Hepatocyte (in vitro differentiated cells): ENCODE measurements at regions not wholly inside any gene's neighbourhood (a gene's known extent, or its start where the extent isn't known, plus 50 kb on each side); places are given as distances from the start of the nearest gene placed in this dataset.

Experiments
- EZH2phosphoT487 ChIP-seq: fragments of 200-600 bp; sonication (generic); IDR thresholded peaks from one replicate; pipeline ENCODE4 v1.6.1; 2018; ENCODE audit warnings: antibody characterized with exemption, mild to moderate bottlenecking, low read depth, moderate library complexity; ENCODE audit not compliant: unreplicated experiment, severe bottlenecking
- TF ChIP-seq, protein P1 (sequence below): fragments of 200-600 bp; sonication (generic); IDR thresholded peaks from 2 replicates; pipeline ENCODE4 v1.5.1; 2016; ENCODE audit warnings: antibody characterized with exemption, mild to moderate bottlenecking; ENCODE audit not compliant: poor library complexity

DNA sequence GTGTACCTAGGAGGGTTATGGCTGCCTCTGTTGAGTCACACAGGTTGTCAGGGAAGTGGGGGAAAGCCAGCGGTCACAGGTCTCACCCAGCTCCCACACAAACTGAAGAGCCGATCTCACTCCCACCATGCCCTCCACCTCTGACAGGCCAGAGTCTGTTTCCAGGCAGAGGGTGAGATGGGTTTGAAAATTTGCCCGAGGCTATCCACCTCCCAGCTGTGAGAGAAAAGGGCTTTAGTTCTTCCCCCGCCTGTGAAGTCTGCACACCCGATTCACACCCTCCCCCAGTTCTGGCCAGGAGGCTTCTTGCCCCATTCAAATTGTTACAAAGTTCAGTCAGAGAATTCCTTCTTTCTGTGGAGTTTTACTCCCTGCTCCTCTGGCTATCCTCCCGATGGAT is 446.9 kb downstream of the EDEM1 start:
- TF ChIP-seq, protein P1, sequence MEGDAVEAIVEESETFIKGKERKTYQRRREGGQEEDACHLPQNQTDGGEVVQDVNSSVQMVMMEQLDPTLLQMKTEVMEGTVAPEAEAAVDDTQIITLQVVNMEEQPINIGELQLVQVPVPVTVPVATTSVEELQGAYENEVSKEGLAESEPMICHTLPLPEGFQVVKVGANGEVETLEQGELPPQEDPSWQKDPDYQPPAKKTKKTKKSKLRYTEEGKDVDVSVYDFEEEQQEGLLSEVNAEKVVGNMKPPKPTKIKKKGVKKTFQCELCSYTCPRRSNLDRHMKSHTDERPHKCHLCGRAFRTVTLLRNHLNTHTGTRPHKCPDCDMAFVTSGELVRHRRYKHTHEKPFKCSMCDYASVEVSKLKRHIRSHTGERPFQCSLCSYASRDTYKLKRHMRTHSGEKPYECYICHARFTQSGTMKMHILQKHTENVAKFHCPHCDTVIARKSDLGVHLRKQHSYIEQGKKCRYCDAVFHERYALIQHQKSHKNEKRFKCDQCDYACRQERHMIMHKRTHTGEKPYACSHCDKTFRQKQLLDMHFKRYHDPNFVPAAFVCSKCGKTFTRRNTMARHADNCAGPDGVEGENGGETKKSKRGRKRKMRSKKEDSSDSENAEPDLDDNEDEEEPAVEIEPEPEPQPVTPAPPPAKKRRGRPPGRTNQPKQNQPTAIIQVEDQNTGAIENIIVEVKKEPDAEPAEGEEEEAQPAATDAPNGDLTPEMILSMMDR, result no peak
- no peak for TF ChIP-seq EZH2phosphoT487
